ENCODE measurements at regions not wholly inside any gene's neighbourhood (a gene's known extent, or its start where the extent isn't known, plus 50 kb on each side); places are given as distances from the start of the nearest gene placed in this dataset.

- 72 to 80% methylated on average over 4 of the region's 4 CpGs for WGBS, 2 donors
- Histone ChIP-seq H3K4me1 (no peaks in the 10 kb centered on the region), H3K36me3 (ENCODE audit: low read depth, missing control alignments) (no peaks in the 10 kb centered on the region), H3K27ac (no peak overlapping the region), H3K27me3 (no peaks in the 10 kb centered on the region), H3K9me3 (no peaks in the 10 kb centered on the region), H3K4me3 (no peak overlapping the region)
- intact Hi-C loops (cut with DNase I; ENCODE audit: low total_unique reads): no loop called here
- TF ChIP-seq CTCF (IDR thresholded peaks at IDR 0.05) (no peak), POLR2A (IDR thresholded peaks at IDR 0.05) (no peak)
- DNase-seq: no peak
These were observed 523.0 kb upstream of the ANKRD30A start for GRCh38 chr10:36602374-36602773.

GRCh38 chr10:36597756-36598320 is 527.6 kb upstream of the ANKRD30A start:
- Histone ChIP-seq H3K27ac (no peak overlapping the region), H3K4me1 (no peaks in the 10 kb centered on the region), H3K36me3 (ENCODE audit: low read depth, missing control alignments) (no peaks in the 10 kb centered on the region), H3K9me3 (no peaks in the 10 kb centered on the region), H3K27me3 (no peaks in the 10 kb centered on the region), H3K4me3 (no peak overlapping the region)
- intact Hi-C loops (cut with DNase I; ENCODE audit: low total_unique reads): no loop called here
- no peak for TF ChIP-seq CTCF (IDR thresholded peaks at IDR 0.05)
- no peak for TF ChIP-seq POLR2A (IDR thresholded peaks at IDR 0.05)
- WGBS, 2 donors: 42 to 44% methylated on average over 3 of the region's 3 CpGs
- no peak for DNase-seq

GRCh38 chr10:36592964-36593363 is 532.4 kb upstream of the ANKRD30A start:
- H3K27me3 ChIP-seq: no peaks in the 10 kb centered on the region
- no peaks in the 10 kb centered on the region for H3K9me3 ChIP-seq
- WGBS, 2 donors: 89 to 95% methylated on average over 5 of the region's 5 CpGs
- no peak overlapping the region for H3K4me3 ChIP-seq
- intact Hi-C loops (cut with DNase I; ENCODE audit: low total_unique reads): no loop called here
- no peak for DNase-seq
- H3K36me3 ChIP-seq (ENCODE audit: low read depth, missing control alignments): no peaks in the 10 kb centered on the region
- H3K4me1 ChIP-seq: no peaks in the 10 kb centered on the region
- H3K27ac ChIP-seq: no peak overlapping the region
- TF ChIP-seq CTCF (IDR thresholded peaks at IDR 0.05): no peak

GRCh38 chr10:36591436-36591835 is 534.0 kb upstream of the ANKRD30A start:
- 83 to 88% methylated on average over 2 of the region's 2 CpGs for WGBS, 2 donors
- intact Hi-C loops (cut with DNase I; ENCODE audit: low total_unique reads): no loop called here
- Histone ChIP-seq H3K9me3 (no peaks in the 10 kb centered on the region), H3K4me1 (no peaks in the 10 kb centered on the region), H3K27me3 (no peaks in the 10 kb centered on the region), H3K36me3 (ENCODE audit: low read depth, missing control alignments) (no peaks in the 10 kb centered on the region), H3K4me3 (no peak overlapping the region), H3K27ac (no peak overlapping the region)
- DNase-seq: no peak
- TF ChIP-seq POLR2A (IDR thresholded peaks at IDR 0.05) (no peak), CTCF (IDR thresholded peaks at IDR 0.05) (no peak)

GRCh38 chr10:36583690-36584089 is 541.7 kb upstream of the ANKRD30A start:
- no peak for TF ChIP-seq POLR2A (IDR thresholded peaks at IDR 0.05)
- no peak for TF ChIP-seq CTCF (IDR thresholded peaks at IDR 0.05)

More at GRCh38 chr10:36583690-36584089, 541.7 kb upstream of the ANKRD30A start:
- H3K9me3 ChIP-seq: no peaks in the 10 kb centered on the region
- H3K4me3 ChIP-seq: no peak overlapping the region
- no peak overlapping the region for H3K27ac ChIP-seq
- H3K27me3 ChIP-seq: no peaks in the 10 kb centered on the region
- intact Hi-C loops (cut with DNase I; ENCODE audit: low total_unique reads): no loop called here
- DNase-seq: no peak
- H3K36me3 ChIP-seq (ENCODE audit: low read depth, missing control alignments): no peaks in the 10 kb centered on the region
- no peaks in the 10 kb centered on the region for H3K4me1 ChIP-seq
